ENCODE measurements at regions not wholly inside any gene's neighbourhood (a gene's known extent, or its start where the extent isn't known, plus 50 kb on each side); places are given as distances from the start of the nearest gene placed in this dataset.

DNA sequence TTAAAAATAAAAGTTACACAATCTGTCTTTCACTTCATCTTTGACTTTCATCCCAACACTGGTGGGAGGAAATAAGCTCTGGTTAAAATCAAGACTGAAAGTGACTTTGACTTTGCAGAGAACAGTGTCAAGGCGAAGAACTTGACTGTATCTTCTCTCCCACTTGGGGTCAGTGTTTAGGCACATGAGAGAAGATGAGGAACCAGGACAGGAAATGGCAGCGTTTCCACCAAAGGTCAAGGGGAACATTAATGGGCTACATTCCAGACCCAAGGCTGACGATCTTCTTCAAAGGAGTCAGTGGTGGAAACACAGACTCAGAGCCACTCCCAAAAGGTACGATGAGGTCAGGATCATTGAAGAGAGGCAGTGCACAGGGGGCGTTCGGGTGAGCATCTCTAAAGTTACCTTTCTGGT is 409.5 kb downstream of the ARHGEF28 start:
- Histone ChIP-seq H3K4me2 (no peak overlapping the region), H3K9ac (no peak overlapping the region)
- H3K4me3 Mint-ChIP-seq: no peak overlapping the region

DNA sequence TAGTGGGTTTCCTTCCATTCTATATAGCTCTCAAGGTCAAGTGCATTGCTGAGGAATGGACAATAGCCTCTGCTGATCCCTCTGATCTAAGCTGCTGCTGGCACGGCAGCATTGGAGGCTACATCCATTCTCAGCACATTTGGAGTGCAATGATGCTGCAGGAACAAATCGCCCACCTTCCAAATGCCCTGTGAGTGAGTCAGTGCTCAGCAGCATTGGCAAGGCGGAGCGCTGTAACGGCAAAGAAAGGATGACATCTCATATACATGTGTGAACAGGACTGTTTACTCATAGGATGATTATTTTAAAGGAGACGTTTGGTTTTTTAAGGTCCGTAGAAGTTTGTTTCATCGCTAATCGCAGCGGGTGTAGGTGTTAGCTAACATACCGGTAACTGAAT is 408.7 kb downstream of the ARHGEF28 start:
- Mint-ChIP-seq H3K9me3 (peaks cover 7% of the 10 kb centered on the region), H3K27ac (no peak overlapping the region), H3K4me3 (no peak overlapping the region), H3K4me1 (peaks cover 29% of the 10 kb centered on the region), H3K27me3 (ENCODE audit: insufficient read depth, low read depth) (peaks cover 9% of the 10 kb centered on the region), H3K36me3 (no peaks in the 10 kb centered on the region)
- Histone ChIP-seq H3K9ac (no peak overlapping the region), H3K4me1 (peaks cover 19% of the 10 kb centered on the region), H3K36me3 (no peaks in the 10 kb centered on the region), H4K20me1 (ENCODE audit: low read depth) (no peaks in the 10 kb centered on the region), H3K27me3 (no peaks in the 10 kb centered on the region), H3K27ac (no peak overlapping the region), H3K4me3 (no peak overlapping the region), H3K4me2 (no peak overlapping the region), H2AFZ (replicated peaks) (no peak overlapping the region), H3F3A (ENCODE audit: low read depth) (no peaks in the 10 kb centered on the region), H3K9me3 (ENCODE audit: low read depth) (no peaks in the 10 kb centered on the region), H3K79me2 (ENCODE audit: low read depth) (no peaks in the 10 kb centered on the region)
- DNase-seq (ENCODE audit: low spot score): no peak
- no peak for TF ChIP-seq EZH2phosphoT487 (IDR thresholded peaks at IDR 0.05)
- TF ChIP-seq, protein P1, sequence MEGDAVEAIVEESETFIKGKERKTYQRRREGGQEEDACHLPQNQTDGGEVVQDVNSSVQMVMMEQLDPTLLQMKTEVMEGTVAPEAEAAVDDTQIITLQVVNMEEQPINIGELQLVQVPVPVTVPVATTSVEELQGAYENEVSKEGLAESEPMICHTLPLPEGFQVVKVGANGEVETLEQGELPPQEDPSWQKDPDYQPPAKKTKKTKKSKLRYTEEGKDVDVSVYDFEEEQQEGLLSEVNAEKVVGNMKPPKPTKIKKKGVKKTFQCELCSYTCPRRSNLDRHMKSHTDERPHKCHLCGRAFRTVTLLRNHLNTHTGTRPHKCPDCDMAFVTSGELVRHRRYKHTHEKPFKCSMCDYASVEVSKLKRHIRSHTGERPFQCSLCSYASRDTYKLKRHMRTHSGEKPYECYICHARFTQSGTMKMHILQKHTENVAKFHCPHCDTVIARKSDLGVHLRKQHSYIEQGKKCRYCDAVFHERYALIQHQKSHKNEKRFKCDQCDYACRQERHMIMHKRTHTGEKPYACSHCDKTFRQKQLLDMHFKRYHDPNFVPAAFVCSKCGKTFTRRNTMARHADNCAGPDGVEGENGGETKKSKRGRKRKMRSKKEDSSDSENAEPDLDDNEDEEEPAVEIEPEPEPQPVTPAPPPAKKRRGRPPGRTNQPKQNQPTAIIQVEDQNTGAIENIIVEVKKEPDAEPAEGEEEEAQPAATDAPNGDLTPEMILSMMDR (IDR thresholded peaks at IDR 0.05): no peak
- no peak for TF ChIP-seq EZH2 (IDR thresholded peaks at IDR 0.05)

More for the DNA sequence above, 409.5 kb downstream of the ARHGEF28 start:
- TF ChIP-seq EZH2phosphoT487 (IDR thresholded peaks at IDR 0.05) (no peak), EZH2 (IDR thresholded peaks at IDR 0.05) (no peak)
- TF ChIP-seq, protein P1 (IDR thresholded peaks at IDR 0.05): peak; percentile 19
- Histone ChIP-seq H3K36me3 (no peaks in the 10 kb centered on the region), H3K9me3 (ENCODE audit: low read depth) (no peaks in the 10 kb centered on the region), H3K27me3 (no peaks in the 10 kb centered on the region), H3K79me2 (ENCODE audit: low read depth) (no peaks in the 10 kb centered on the region), H3K4me3 (no peak overlapping the region), H2AFZ (replicated peaks) (no peak overlapping the region), H3F3A (ENCODE audit: low read depth) (no peaks in the 10 kb centered on the region), H3K27ac (no peak overlapping the region), H4K20me1 (ENCODE audit: low read depth) (no peaks in the 10 kb centered on the region), H3K4me1 (peaks cover 19% of the 10 kb centered on the region)
- H3K4me1 Mint-ChIP-seq: peaks cover 29% of the 10 kb centered on the region
- no peak for DNase-seq (ENCODE audit: low spot score)
- no peaks in the 10 kb centered on the region for H3K36me3 Mint-ChIP-seq
- no peak overlapping the region for H3K27ac Mint-ChIP-seq
- peaks cover 7% of the 10 kb centered on the region for H3K9me3 Mint-ChIP-seq
- peaks cover 7% of the 10 kb centered on the region for H3K27me3 Mint-ChIP-seq (ENCODE audit: insufficient read depth, low read depth)

DNA sequence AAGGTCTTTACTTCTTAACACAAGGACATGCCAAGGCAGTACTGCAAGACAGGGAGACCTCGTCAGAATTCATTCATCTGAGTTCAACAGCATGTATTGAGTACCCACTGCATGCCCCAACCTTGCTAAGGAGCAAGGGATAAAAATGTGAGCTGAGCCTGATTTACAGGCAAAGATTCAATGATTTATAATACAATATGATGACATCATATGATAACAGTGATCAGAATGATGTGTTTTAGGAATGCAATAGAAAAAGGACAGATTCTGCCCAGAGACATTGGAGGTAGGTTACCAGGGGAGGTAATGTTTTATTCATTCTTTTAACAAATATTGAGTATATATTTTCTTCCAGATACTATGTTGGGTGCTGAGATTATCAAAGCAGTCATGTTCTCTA is 406.6 kb downstream of the ARHGEF28 start:
- Histone ChIP-seq H3K27ac (no peak overlapping the region), H3K36me3 (no peaks in the 10 kb centered on the region), H3F3A (ENCODE audit: low read depth) (no peaks in the 10 kb centered on the region), H3K4me2 (no peak overlapping the region), H3K9ac (no peak overlapping the region), H3K9me3 (ENCODE audit: low read depth) (no peaks in the 10 kb centered on the region), H3K4me1 (peaks cover 14% of the 10 kb centered on the region), H3K79me2 (ENCODE audit: low read depth) (no peaks in the 10 kb centered on the region), H3K4me3 (no peak overlapping the region), H2AFZ (replicated peaks) (no peak overlapping the region), H3K27me3 (no peaks in the 10 kb centered on the region), H4K20me1 (ENCODE audit: low read depth) (no peaks in the 10 kb centered on the region)
- TF ChIP-seq EZH2phosphoT487 (IDR thresholded peaks at IDR 0.05): no peak
- Mint-ChIP-seq H3K9me3 (no peaks in the 10 kb centered on the region), H3K36me3 (no peaks in the 10 kb centered on the region), H3K4me3 (no peak overlapping the region), H3K4me1 (peaks cover 32% of the 10 kb centered on the region), H3K27ac (no peak overlapping the region), H3K27me3 (ENCODE audit: insufficient read depth, low read depth) (peaks cover 9% of the 10 kb centered on the region)
- DNase-seq (ENCODE audit: low spot score): no peak

DNA sequence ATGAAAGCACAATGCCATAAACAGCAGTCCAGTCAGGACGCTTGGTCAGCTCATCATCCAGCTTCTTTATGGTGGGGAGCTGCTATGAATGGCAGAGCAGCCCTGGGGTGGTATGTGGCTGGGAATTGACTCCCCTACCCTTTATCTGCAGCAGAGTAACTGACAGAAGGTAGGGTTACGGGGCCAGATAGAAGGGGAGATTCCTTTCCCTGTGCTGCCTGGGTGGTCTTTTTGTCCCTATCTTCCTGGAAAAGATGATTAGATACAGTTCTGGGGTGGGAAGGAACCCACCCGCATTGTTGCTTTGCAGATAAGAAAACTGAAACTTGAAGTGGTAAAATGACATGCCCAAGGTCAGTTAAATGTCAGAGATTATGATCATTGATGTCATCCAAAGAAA is 405.5 kb downstream of the ARHGEF28 start:
- H3K27ac Mint-ChIP-seq: no peak overlapping the region

More for the DNA sequence above, 405.5 kb downstream of the ARHGEF28 start:
- Histone ChIP-seq H2AFZ (replicated peaks) (no peak overlapping the region), H3K4me1 (peaks cover 9% of the 10 kb centered on the region), H3K27me3 (no peaks in the 10 kb centered on the region), H3K36me3 (no peaks in the 10 kb centered on the region), H3K79me2 (ENCODE audit: low read depth) (no peaks in the 10 kb centered on the region), H3K9ac (no peak overlapping the region), H3K4me2 (no peak overlapping the region), H3K4me3 (no peak overlapping the region), H4K20me1 (ENCODE audit: low read depth) (no peaks in the 10 kb centered on the region), H3F3A (ENCODE audit: low read depth) (no peaks in the 10 kb centered on the region), H3K27ac (no peak overlapping the region), H3K9me3 (ENCODE audit: low read depth) (no peaks in the 10 kb centered on the region)
- Mint-ChIP-seq H3K36me3 (no peaks in the 10 kb centered on the region), H3K4me1 (peaks cover 29% of the 10 kb centered on the region), H3K9me3 (no peaks in the 10 kb centered on the region), H3K4me3 (no peak overlapping the region), H3K27me3 (ENCODE audit: insufficient read depth, low read depth) (peaks cover 9% of the 10 kb centered on the region)
- peak; percentile 32 for DNase-seq (ENCODE audit: low spot score)
- TF ChIP-seq EZH2 (IDR thresholded peaks at IDR 0.05): no peak
- no peak for TF ChIP-seq EZH2phosphoT487 (IDR thresholded peaks at IDR 0.05)
- TF ChIP-seq, protein P1 (IDR thresholded peaks at IDR 0.05): no peak
